ENCODE measurements at regions not wholly inside any gene's neighbourhood (a gene's known extent, or its start where the extent isn't known, plus 50 kb on each side); places are given as distances from the start of the nearest gene placed in this dataset.
A peak's percentile ranks its signal among the peaks of the same experiment; 100 is the strongest.

DNA sequence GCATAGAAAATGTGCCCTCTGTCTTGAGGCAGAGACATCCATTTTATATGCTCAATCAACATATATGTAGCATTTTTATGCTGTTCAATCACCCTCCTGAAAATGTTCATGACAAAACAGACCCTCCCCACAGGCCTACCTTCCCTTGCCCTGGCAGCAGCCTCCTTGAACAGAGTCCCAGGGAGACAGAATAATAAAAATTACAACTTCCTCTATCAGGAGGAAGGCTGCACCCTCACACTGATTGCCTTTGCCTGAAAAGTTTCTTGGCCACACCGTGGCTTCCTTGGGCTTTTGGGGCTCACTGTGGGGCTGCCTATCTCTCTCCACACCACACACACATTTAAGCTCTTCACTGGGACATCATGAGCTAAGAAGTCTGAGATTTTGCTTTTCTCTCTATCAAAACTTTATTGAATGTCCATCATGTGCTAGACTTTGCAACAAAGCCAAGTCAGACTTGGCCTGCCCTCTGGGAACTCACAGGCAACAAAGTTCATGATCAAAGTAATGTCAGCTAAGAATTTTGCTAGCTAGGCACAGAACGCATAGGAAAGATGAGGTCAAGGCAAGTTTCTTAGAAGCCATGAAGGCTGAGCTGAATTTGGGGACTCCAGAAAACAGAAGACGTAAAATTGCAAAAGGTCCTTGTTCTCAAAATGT, 101.6 kb downstream of the BCL2L11 start:
- ChIA-PET CTCF (no interaction called here), POLR2A (no interaction called here)
- Mint-ChIP-seq H3K4me1 (ENCODE audit: insufficient read depth, unreplicated experiment) (peaks cover 5% of the 10 kb centered on the region), H3K4me3 (ENCODE audit: unreplicated experiment) (no peak overlapping the region), H3K27me3 (ENCODE audit: insufficient read depth, unreplicated experiment) (no peaks in the 10 kb centered on the region), H3K9me3 (ENCODE audit: unreplicated experiment) (peaks cover 19% of the 10 kb centered on the region), H3K36me3 (ENCODE audit: insufficient read depth, unreplicated experiment) (peaks cover 6% of the 10 kb centered on the region), H3K27ac (ENCODE audit: low read depth, unreplicated experiment) (no peak overlapping the region)
- DNase-seq (ENCODE audit: unreplicated experiment) = no peak
- no TSS peak for BruUV-seq (replicated peaks)
- intact Hi-C loops (cut with micrococcal nuclease) = no loop called here
- TF ChIP-seq, protein P1, sequence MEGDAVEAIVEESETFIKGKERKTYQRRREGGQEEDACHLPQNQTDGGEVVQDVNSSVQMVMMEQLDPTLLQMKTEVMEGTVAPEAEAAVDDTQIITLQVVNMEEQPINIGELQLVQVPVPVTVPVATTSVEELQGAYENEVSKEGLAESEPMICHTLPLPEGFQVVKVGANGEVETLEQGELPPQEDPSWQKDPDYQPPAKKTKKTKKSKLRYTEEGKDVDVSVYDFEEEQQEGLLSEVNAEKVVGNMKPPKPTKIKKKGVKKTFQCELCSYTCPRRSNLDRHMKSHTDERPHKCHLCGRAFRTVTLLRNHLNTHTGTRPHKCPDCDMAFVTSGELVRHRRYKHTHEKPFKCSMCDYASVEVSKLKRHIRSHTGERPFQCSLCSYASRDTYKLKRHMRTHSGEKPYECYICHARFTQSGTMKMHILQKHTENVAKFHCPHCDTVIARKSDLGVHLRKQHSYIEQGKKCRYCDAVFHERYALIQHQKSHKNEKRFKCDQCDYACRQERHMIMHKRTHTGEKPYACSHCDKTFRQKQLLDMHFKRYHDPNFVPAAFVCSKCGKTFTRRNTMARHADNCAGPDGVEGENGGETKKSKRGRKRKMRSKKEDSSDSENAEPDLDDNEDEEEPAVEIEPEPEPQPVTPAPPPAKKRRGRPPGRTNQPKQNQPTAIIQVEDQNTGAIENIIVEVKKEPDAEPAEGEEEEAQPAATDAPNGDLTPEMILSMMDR (IDR thresholded peaks at IDR 0.05; ENCODE audit: unreplicated experiment) = no peak

DNA sequence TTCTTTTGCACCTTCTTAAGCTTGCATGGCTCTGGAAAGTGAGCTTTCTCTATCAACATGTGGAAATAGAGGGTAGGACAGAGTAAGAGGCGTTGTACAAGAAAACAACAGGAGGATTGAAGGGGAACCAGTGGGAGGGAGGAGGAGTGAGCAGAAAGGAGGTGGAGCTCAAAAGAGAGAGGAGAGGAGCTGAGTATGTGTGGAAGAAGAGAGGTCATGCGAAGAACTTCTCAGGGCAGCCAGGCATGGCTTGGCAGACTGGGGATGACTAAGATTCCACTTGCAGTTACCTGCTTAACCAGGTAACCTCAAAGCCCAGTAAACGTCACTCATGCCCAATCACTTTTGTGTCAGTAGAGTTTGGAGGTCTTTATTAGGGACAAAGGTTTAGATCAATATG, 105.1 kb downstream of the BCL2L11 start:
- Mint-ChIP-seq H3K4me1 (ENCODE audit: insufficient read depth, unreplicated experiment) (peaks cover 5% of the 10 kb centered on the region), H3K36me3 (ENCODE audit: insufficient read depth, unreplicated experiment) (no peaks in the 10 kb centered on the region), H3K27ac (ENCODE audit: low read depth, unreplicated experiment) (no peak overlapping the region), H3K9me3 (ENCODE audit: unreplicated experiment) (peaks cover 19% of the 10 kb centered on the region), H3K4me3 (ENCODE audit: unreplicated experiment) (no peak overlapping the region), H3K27me3 (ENCODE audit: insufficient read depth, unreplicated experiment) (no peaks in the 10 kb centered on the region)
- no TSS peak for BruUV-seq (replicated peaks)
- ChIA-PET CTCF (no interaction called here), POLR2A (interaction anchor here (0.8 to 1.1 kb wide), 2 partner anchors 10 to 57 kb away, joined by 3 to 5 read pairs; no protein-coding TSS in a partner anchor)
- intact Hi-C loops (cut with micrococcal nuclease) = no loop called here
- DNase-seq (ENCODE audit: unreplicated experiment) = no peak
- TF ChIP-seq, protein P1 (IDR thresholded peaks at IDR 0.05; ENCODE audit: unreplicated experiment) = no peak

DNA sequence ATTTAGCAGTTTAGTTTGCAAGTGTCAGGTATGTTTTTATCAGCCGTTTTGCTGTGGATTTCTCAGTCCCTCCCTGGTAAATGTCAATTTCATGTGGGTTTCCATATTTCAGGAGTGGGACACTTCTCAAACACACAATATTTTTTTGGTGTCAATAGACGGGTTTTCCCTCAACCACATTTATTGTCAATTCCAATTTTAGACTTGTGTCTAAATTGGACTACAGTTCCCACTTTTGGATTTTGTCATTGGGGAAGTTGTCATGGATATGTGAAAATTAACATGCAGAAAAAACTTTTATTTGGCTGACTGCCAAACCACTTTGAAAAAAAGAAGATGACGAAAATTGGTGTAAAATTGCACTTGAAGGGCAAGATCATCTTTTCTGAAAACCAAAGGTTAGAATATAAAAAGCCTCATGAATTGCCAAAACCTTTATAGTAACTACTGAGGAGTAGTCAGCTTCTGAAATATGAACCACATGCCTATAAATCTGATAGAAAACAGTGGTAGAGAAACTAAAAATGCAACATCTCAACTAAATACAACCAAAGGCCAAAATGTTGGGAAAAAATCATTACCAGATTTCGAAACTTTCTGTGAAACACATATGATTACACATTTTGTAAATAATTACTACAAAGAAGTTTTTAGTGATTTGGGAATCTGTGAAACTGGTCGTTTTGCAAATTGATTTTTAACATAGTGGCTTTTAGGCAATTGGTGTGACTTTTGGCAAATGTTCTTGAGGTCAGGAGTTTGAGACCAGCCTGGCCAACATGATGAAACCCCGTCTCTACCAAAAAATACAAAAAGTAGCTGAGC, 106.4 kb downstream of the BCL2L11 start:
- Mint-ChIP-seq H3K27ac (ENCODE audit: low read depth, unreplicated experiment) (no peak overlapping the region), H3K36me3 (ENCODE audit: insufficient read depth, unreplicated experiment) (no peaks in the 10 kb centered on the region), H3K27me3 (ENCODE audit: insufficient read depth, unreplicated experiment) (no peaks in the 10 kb centered on the region), H3K4me3 (ENCODE audit: unreplicated experiment) (no peak overlapping the region), H3K9me3 (ENCODE audit: unreplicated experiment) (peaks cover 19% of the 10 kb centered on the region), H3K4me1 (ENCODE audit: insufficient read depth, unreplicated experiment) (peaks cover 5% of the 10 kb centered on the region)
- no TSS peak for BruUV-seq (replicated peaks)
- TF ChIP-seq, protein P1 (IDR thresholded peaks at IDR 0.05; ENCODE audit: unreplicated experiment) = no peak
- POLR2A ChIA-PET = interaction anchor here (0.8 kb wide), 1 partner anchor 58 kb away, joined by 3 read pairs; no protein-coding TSS in a partner anchor
- DNase-seq (ENCODE audit: unreplicated experiment) = peak; percentile 45
- CTCF ChIA-PET = interaction anchor here (1.1 kb wide), 1 partner anchor 11 kb away, joined by 3 read pairs; no protein-coding TSS in a partner anchor
- intact Hi-C loops (cut with micrococcal nuclease) = no loop called here

DNA sequence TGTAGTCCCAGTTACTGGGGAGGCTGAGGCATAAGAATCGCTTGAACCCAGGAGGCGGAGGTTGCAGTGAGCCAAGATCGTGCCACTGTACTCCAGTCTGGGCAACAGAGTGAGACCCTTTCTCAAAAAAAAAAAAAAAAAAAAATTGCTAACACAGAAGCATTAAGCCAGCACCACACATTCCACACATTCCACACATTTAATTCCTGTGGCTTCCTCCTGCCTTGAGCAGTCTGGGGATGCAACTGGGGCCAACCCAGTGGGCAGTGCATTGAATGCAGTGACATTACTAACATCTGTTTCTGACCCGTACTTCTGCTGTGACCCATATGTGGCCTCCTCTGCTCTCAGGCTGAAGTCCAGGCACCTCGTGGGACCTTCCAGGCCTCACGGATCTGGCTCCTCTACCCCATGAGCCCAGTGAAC, 107.0 kb downstream of the BCL2L11 start:
- H3K27ac Mint-ChIP-seq (ENCODE audit: low read depth, unreplicated experiment) = no peak overlapping the region
- intact Hi-C loops (cut with micrococcal nuclease) = no loop called here

More for the DNA sequence above, 107.0 kb downstream of the BCL2L11 start:
- POLR2A ChIA-PET = no interaction called here
- no peaks in the 10 kb centered on the region for H3K27me3 Mint-ChIP-seq (ENCODE audit: insufficient read depth, unreplicated experiment)
- H3K36me3 Mint-ChIP-seq (ENCODE audit: insufficient read depth, unreplicated experiment) = no peaks in the 10 kb centered on the region
- CTCF ChIA-PET = no interaction called here
- no peak overlapping the region for H3K4me3 Mint-ChIP-seq (ENCODE audit: unreplicated experiment)
- TF ChIP-seq, protein P1 (IDR thresholded peaks at IDR 0.05; ENCODE audit: unreplicated experiment) = no peak
- peaks cover 16% of the 10 kb centered on the region for H3K9me3 Mint-ChIP-seq (ENCODE audit: unreplicated experiment)
- no TSS peak for BruUV-seq (replicated peaks)
- H3K4me1 Mint-ChIP-seq (ENCODE audit: insufficient read depth, unreplicated experiment) = peaks cover 5% of the 10 kb centered on the region
- DNase-seq (ENCODE audit: unreplicated experiment) = peak; percentile 25

Measured in MCF 10A (cell line).